ENCODE measurements at regions not wholly inside any gene's neighbourhood (a gene's known extent, or its start where the extent isn't known, plus 50 kb on each side); places are given as distances from the start of the nearest gene placed in this dataset.

DNA sequence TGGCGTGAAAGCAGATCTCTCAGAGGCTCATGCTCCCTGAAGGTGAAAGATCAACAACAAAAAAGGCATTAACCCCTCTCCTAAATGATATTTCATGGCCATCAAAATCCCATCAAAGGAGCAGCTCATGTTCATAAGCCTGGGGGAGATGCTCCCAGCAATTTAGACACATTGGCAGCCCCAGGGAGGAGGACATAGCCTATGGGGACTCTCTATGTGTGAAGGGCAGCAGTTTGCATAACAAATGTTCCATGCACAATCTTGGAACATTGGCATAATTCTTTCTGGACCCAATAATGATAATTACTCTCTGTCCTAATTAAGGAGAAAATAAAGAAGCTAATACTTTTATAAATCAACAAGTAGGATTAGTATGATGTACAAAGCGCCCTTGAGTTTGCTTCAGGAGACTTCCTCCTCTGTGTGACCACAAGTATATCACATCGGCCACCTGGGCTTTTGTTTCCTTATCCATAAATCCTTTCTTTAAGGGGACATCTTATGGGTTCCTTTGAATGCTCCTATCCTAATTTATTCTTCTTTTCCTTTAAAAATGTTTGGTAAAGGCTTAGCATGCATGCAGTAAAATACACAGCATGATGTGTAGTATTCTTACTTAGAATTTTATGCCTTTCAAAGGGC lies 161.9 kb upstream of the PLEKHG7 start:
- DNase-seq (ENCODE audit: low read depth, low spot score) (no peak), ATAC-seq (no peak)
- Histone ChIP-seq H3K36me3 (ENCODE audit: control insufficient read depth, insufficient read depth, low read length) (no peaks in the 10 kb centered on the region), H3K4me3 (ENCODE audit: low read depth in 2 of 2, low read length in 2 of 2) (no peak overlapping the region), H3K27ac (ENCODE audit: low read length) (no peak overlapping the region), H3K4me1 (ENCODE audit: control insufficient read depth, insufficient read depth, low read length) (no peaks in the 10 kb centered on the region), H3K9me3 (ENCODE audit: control insufficient read depth, insufficient read depth, low read depth, low read length) (no peaks in the 10 kb centered on the region), H3K27me3 (ENCODE audit: control insufficient read depth, insufficient read depth, low read length) (no peaks in the 10 kb centered on the region)
- CTCF ChIA-PET = no interaction called here
- intact Hi-C loops (cut with micrococcal nuclease; ENCODE audit: unreplicated experiment) = no loop called here
- in situ Hi-C loops (cut with HindIII; ENCODE audit: low pct_unique_long_range_greater_than_20kb, low sequenced_read_pairs) = no loop called here
- POLR2A ChIA-PET = no interaction called here
- BruUV-seq (replicated peaks) = no TSS peak
- TF ChIP-seq, protein P1, sequence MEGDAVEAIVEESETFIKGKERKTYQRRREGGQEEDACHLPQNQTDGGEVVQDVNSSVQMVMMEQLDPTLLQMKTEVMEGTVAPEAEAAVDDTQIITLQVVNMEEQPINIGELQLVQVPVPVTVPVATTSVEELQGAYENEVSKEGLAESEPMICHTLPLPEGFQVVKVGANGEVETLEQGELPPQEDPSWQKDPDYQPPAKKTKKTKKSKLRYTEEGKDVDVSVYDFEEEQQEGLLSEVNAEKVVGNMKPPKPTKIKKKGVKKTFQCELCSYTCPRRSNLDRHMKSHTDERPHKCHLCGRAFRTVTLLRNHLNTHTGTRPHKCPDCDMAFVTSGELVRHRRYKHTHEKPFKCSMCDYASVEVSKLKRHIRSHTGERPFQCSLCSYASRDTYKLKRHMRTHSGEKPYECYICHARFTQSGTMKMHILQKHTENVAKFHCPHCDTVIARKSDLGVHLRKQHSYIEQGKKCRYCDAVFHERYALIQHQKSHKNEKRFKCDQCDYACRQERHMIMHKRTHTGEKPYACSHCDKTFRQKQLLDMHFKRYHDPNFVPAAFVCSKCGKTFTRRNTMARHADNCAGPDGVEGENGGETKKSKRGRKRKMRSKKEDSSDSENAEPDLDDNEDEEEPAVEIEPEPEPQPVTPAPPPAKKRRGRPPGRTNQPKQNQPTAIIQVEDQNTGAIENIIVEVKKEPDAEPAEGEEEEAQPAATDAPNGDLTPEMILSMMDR (IDR thresholded peaks at IDR 0.05) = no peak
- no peak for TF ChIP-seq SIN3A (IDR thresholded peaks at IDR 0.05; ENCODE audit: borderline replicate concordance, insufficient read depth, low read depth, low read length)
- TF ChIP-seq POLR2AphosphoS5 (IDR thresholded peaks at IDR 0.05; ENCODE audit: low read depth, low read length) = no peak
- no peak for TF ChIP-seq TCF7L2 (IDR thresholded peaks at IDR 0.05; ENCODE audit: low read depth, low read length)
- TF ChIP-seq, protein P2, sequence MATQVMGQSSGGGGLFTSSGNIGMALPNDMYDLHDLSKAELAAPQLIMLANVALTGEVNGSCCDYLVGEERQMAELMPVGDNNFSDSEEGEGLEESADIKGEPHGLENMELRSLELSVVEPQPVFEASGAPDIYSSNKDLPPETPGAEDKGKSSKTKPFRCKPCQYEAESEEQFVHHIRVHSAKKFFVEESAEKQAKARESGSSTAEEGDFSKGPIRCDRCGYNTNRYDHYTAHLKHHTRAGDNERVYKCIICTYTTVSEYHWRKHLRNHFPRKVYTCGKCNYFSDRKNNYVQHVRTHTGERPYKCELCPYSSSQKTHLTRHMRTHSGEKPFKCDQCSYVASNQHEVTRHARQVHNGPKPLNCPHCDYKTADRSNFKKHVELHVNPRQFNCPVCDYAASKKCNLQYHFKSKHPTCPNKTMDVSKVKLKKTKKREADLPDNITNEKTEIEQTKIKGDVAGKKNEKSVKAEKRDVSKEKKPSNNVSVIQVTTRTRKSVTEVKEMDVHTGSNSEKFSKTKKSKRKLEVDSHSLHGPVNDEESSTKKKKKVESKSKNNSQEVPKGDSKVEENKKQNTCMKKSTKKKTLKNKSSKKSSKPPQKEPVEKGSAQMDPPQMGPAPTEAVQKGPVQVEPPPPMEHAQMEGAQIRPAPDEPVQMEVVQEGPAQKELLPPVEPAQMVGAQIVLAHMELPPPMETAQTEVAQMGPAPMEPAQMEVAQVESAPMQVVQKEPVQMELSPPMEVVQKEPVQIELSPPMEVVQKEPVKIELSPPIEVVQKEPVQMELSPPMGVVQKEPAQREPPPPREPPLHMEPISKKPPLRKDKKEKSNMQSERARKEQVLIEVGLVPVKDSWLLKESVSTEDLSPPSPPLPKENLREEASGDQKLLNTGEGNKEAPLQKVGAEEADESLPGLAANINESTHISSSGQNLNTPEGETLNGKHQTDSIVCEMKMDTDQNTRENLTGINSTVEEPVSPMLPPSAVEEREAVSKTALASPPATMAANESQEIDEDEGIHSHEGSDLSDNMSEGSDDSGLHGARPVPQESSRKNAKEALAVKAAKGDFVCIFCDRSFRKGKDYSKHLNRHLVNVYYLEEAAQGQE (IDR thresholded peaks at IDR 0.05; ENCODE audit: insufficient read depth in 1 of 2, low read depth in 2 of 2, low read length in 1 of 2) = no peak

DNA sequence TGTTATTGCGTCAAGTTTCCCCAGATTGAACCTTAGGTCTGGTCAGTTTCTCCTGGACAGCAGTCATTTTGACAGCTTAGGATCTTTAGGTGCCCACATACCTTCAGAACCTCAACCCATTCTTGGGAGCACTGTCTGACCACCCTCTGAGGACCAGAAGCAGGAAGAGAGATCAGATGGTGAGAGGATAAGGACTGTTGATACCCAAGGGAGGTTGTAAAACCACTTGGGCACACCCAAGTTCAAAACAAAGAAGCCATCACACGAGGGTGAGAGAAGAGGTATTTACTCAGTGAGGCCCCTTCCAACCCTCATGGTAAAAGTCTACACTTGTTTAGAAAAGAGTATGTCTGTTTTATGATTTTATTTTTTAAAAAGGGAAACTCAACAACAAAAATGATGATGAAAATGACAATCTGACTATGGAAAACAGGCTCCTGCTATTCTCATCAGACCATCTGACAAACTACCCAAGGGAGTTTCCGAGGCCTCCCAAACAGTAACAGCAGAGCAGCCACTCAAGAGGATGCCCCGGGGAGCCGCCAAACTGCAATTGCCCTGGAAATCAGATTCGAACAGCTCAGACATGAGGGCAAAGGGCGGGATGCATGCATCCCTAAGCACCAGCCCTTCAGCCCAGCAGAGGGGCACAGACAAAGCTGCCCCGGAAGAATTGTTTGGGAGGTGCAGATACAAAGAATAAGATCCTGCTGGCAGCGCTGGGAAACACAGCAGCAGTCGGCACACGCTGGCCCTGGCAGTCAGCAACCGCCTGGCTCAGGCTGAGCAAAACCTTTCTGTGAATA lies 162.6 kb upstream of the PLEKHG7 start:
- intact Hi-C loops (cut with micrococcal nuclease; ENCODE audit: unreplicated experiment) = no loop called here
- in situ Hi-C loops (cut with HindIII; ENCODE audit: low pct_unique_long_range_greater_than_20kb, low sequenced_read_pairs) = no loop called here
- ATAC-seq = no peak; the same call in 1 of the 2 replicates
- POLR2A ChIA-PET = no interaction called here
- Histone ChIP-seq H3K36me3 (ENCODE audit: control insufficient read depth, insufficient read depth, low read length) (no peaks in the 10 kb centered on the region), H3K27me3 (ENCODE audit: control insufficient read depth, insufficient read depth, low read length) (no peaks in the 10 kb centered on the region), H3K4me1 (ENCODE audit: control insufficient read depth, insufficient read depth, low read length) (no peaks in the 10 kb centered on the region), H3K4me3 (ENCODE audit: low read depth in 2 of 2, low read length in 2 of 2) (no peak overlapping the region), H3K9me3 (ENCODE audit: control insufficient read depth, insufficient read depth, low read depth, low read length) (no peaks in the 10 kb centered on the region), H3K27ac (ENCODE audit: low read length) (no peak overlapping the region)
- no TSS peak for BruUV-seq (replicated peaks)
- DNase-seq (ENCODE audit: low read depth, low spot score) = no peak
- TF ChIP-seq POLR2AphosphoS5 (IDR thresholded peaks at IDR 0.05; ENCODE audit: low read depth, low read length) (no peak), SIN3A (IDR thresholded peaks at IDR 0.05; ENCODE audit: borderline replicate concordance, insufficient read depth, low read depth, low read length) (no peak), TCF7L2 (IDR thresholded peaks at IDR 0.05; ENCODE audit: low read depth, low read length) (no peak)
- TF ChIP-seq, protein P1 (IDR thresholded peaks at IDR 0.05) = no peak
- TF ChIP-seq, protein P2 (IDR thresholded peaks at IDR 0.05; ENCODE audit: insufficient read depth in 1 of 2, low read depth in 2 of 2, low read length in 1 of 2) = no peak
- CTCF ChIA-PET = no interaction called here
